RCC 7860 (cell line): ENCODE measurements at regions not wholly inside any gene's neighbourhood (a gene's known extent, or its start where the extent isn't known, plus 50 kb on each side); places are given as distances from the start of the nearest gene placed in this dataset.
"Not testable (repeated sequence)": the region's sequence is repeated elsewhere in the genome, so short reads cannot be mapped to it uniquely, and the experiment has no call there.

Experiments
- DNase-seq: peaks from one replicate; pipeline ENCODE4 v3.0.0-alpha.2; 2015; ENCODE audit warnings: low spot score
- FAIRE-seq: peaks from 2 replicates; lab custom pipeline; 2012; peaks lifted over from hg19 to GRCh38; lab: Jason Lieb, UNC

DNA sequence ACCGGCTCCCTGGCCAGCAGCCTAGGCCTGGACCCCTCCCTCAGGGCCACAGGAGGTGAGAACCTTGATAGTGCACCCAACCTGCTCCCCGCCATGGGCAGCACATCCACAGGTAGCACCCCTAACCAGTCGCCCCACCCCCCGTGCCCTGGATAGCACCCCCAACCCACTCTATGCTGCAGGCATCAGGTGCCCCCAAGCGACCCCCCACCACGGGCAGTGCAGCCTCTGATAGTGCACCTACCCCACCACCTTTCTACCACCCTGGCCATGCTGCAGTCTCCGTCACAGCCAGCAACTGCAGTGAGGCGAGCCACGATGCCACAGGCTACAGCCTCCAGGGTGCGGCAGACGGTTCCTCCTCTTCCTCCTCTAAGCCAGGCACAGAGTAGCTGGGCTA is 55.6 kb downstream of the SOWAHC start:
- FAIRE-seq (no peak), DNase-seq (no peak)

DNA sequence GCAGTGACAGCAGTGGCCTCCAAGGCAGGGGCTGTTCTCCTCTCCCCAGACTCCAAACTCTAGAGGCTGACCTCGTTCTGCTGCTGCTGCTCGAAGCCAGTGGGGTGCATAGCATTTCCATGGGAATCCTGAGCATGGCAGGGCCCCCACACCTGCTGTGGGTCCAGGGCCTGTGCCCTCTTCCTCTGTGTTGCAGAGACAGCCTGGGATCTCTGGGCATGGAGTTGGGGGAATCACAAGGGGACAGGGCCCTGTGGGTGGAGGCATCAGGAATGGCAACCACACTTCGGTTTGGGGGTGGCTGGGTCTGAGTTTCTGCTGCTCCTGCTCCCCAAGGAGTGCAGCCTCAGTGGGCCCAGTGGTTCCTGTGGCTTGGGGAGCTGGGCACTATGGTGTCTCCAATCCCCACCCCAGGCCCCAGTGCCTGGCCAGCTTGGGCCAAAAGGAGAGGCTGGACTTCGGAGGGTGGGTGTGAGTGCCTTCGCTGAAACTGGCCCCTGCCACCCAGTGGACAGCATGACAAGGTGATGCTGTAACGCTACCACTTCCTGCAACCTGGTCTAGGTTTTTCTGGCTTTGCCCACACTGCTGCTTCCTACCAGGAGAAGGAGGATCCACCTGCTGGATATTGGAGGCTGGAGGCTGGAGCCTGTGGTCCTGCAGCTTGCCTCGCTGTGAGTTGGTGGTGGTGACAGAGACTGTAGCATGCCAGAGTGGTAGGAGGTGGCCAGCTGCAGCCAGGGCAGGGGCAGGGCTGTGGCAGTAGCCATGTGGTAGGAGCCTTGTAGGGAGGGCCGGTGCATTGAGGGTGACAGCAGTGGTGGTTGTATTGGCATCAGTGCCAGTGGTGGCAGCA is 56.6 kb downstream of the SOWAHC start:
- DNase-seq (no peak), FAIRE-seq (no peak)

DNA sequence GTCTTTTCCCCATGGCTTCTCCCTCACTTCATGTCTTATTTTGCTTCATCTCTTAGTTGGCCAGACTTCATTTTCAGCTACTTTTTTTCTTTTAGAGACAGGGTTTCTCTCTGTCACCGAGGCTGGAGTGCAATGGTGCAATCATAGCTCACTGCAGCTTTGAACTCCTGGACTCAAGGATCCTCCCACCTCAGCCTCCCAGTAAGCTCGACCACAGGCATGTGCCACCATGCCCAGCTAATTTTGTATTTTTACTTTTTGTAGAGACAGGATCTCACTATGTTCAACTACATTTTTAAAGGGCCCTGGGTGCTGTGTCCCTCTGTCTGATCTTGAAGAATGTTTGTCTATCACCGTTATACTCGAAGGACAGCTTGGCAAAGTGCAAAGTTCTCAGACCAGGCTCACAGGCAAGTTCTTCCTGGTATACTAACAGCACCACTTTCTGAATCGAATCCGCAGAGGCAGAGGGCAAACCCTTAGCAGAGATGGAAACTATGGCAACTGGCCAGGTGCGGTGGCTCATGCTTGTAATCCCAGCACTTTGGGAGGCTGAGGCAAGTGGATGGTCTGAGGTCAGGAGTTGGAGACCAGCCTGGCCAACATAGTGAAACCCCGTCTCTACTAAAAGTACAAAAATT is 60.9 kb downstream of the SOWAHC start:
- no peak for DNase-seq
- FAIRE-seq: no peak

DNA sequence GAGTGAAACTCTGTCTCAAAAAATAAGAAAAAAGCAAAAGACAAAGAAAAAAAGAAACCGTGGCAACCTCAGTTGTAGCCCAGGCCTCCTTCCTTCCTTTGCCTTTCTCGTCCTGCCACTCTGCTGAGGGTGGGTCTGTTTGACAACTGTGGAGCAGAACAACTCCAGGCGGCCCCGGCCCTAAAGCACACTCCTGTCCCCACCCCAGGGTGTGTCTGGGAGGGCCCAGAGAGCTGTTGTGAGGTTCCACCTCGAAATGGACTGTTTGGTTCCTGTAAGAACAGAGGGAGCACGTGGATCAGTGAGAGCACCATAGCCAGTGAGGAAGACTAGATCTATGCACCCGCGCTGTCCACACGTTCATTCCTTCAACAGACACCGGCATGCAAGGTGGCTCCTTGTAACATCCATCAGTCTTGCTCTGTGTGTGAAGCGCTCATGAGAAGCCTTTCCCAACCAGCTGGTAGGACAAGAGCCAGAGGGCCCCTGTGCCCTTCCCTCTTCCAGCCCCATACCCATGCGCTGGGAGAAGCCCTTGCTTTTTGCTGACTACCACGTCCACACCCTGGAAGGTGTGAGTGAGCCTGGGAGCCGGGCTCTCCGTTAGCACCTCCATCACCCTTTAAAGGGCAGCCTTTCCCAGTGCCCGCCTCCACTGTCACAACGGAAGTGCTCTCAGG is 61.6 kb downstream of the SOWAHC start:
- FAIRE-seq (no peak), DNase-seq (no peak)

DNA sequence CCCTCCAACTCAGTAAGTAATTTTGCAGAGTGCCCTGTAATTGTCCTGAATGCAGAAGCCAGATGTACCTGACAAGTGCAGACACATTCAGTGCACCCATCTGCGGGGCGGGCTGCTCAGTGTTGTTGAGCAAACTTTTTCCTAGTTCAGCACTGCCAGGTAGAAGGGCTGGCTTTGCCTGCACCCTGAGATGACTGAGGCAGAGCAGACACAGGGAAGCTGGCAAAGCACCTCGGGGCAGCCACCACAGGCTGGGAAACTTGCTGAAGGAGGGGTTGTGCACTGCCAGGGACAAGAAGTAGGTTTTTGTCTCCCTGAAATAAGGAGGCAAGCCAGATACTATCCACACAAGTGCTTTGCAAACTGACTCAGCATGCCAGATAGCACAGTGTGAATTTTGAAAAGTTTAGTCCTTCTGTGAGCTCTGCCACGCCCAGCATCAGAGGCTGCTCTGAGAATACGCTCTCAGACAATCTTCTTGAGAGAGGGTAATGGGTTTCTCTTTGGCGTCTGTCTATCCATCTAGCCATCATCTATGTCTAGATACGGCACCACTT is 62.3 kb downstream of the SOWAHC start:
- DNase-seq (no peak), FAIRE-seq (no peak)

DNA sequence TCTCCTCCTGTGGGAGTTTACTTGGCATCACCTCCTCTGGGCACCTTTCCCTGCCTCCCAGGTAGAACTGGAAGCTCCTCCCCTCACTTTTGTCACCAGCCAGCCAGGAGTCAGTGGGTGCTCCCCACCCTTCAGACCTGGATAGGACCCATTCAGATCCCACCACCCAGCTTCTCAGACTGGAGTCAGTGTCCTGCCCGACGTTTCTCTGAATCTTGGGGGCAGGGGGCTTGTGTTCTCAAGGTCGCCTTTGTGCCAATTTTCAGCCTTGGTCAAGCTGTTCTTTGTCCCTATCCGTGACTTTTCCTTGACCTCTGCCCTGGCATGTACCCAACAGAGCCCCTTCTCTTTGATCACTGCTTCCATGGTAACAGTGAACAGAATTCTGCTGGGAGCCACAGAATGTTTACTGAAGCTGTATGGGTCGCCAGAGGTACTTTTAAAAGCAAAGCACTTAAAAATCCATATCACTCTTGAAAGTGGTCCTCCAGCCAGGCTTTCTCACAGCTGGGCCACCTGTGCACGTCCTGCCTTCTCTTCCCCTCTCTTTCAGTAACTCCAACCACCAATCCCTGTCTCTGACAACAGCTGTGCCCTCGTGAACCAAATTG is 63.1 kb downstream of the SOWAHC start:
- not testable (repeated sequence) for DNase-seq, FAIRE-seq

DNA sequence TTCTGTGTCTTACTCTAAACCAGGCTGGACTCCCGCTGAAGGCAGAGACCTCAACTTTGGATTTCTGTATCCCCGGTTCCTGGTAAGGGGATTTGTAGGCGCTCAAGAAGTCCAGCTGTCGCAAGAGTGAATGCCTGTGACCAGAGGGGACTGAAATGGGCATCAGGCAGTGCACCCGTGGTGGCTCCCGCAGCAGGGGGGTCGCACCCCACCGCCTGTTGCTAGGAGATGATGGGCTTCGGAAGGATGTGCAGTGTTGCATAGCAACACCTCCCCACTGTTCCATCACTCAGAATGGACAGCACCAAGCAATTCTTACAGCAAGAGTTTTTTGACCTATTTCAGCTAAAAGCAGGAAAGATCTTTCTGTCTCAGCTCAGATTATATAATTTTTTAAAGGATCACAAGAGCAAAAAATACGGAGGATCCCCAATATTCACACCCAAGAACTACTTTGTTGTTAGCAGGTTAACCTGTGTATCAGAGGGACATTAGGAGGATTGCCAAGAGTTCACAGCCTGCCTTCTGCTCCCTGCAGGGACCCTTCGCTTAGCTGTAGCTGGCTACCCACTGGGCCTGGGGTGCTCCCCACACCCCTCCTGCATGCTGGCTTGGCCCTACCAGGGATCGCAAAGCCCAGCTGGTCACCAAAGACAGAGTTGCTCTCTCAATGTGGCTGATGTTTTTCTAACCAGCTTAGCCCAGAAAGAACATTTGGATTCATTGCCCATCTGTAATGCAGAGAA is 63.8 kb downstream of the SOWAHC start:
- DNase-seq: no peak
- no peak for FAIRE-seq

DNA sequence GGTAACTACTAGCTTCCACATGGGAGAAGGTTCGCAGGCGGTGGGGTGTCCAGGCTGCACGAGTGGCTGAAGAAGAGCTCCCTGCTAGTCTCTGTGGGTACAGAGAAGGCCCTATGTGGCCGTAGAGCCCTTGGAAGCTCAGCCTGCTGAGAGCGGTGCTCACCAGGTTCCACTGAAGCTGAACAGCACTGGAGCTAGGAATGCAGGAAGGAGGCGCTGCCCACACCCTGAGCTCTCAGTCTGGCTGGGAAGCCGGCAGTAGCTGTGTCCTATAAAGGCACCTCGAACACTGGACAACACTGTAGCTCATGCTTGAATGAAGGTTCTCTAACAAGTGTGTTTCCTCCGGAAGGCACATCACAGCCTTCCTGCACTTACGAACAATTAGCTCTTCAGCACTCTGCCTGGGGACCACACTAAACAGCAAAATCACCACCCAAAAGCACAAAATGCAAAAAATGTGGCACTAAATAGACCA is 64.6 kb downstream of the SOWAHC start:
- DNase-seq, FAIRE-seq: not testable (repeated sequence)

DNA sequence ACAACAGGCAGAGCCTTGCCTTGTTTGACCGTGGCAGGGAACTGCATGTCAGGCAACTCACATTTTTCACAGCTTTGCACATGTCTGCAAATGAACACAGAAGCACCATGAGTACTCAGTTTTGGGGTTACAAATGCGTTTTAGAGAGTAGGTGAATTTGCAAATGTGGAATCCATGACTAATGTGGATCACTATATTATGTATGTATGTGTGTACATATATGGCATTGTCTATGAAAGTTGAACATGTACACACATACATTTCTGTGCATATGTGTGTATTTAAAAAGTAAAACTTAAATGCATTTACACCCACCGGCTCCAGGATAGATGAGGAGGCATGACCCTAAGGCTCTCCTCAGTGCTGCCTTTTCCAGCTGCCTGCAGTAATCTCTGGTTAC is 65.1 kb downstream of the SOWAHC start:
- FAIRE-seq: no peak
- no peak for DNase-seq

DNA sequence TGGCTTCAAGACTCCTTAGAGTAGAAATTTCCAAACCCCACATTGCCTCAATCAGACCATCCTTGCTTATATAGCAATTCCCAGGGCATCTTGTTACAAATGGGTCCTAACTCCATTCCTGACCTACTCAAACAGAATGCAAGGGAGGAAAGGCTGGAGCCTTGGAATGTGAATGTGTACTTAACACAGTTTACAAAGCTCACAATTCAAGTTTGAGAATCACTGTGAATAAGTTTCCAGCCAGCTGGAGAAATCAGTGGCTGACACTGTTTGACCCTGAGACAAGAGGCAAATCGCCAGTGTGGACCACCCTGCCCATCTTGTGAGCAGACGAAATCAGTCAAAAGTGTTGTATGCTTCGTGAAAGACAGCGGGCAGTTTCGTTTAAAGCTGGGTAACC is 65.5 kb downstream of the SOWAHC start:
- no peak for DNase-seq
- FAIRE-seq: no peak

DNA sequence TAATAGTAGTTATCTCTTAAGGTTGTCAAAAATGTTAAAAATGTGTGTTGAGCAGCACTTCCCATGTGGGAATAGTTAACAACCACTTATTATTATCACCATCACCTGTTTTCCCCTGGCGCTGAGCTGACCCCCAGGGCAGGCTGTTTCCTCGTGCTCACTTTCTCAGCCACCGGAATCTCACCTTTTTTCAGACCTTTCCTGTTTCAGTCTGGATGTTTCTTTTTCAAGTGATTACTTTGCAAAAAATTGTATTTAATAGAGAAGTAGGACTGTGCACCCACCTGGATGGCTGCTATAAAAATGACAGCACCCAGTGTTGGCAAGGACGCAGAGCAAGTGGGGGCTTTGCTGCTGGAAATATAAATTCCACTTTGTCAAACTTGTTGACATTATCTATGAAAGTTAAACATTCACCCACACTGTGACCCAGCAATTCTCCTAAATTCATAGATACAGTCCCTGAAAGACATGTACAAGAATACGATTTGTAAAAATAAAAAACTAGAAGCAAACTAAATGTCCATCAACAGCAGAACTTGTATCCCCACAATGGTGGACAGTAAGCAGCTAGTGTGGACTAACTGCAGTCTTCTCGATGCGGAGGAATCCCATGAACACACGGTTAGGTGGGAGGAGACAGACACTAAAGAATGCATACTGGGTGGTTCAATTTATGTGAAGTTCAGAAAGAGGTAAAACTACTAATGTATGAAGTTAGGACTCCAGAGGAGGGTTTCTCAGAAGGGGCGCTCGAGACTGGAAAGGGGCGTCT is 66.5 kb downstream of the SOWAHC start:
- no peak for FAIRE-seq
- no peak for DNase-seq

DNA sequence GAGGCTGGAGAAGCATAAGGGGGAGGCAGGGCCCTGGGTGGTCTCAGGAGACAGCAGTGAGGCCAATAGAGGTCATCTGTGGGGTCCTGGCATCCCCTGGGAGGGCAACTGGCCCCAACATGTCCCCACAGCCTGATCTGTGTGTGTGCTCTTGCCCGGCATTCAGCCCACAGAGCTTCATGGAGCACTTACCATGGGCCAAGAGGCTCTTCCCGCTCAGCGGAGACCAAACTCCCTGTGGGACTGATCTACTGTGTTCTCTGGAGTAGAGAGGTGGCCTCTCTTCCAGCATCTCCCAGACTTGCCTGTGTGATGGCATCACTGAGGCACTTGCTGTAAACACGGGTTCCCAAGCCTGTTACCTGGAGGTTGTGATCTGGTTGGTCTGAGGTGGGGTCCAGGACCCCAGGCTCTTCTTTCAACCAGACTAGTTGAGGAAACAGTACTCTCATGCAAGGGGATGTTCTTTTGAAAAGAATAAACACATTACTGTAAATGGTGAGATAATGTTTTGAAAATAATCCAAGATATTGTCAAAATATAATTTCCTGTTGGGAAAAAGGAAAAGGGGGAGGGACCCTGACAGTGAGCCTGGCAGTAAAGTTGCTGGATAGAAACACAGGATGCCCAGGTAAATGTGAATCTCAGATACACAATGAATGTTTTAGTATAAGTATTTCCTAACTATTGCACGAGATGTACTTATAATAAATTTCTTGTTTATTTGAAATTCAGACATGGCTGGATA is 67.6 kb downstream of the SOWAHC start:
- FAIRE-seq (no peak), DNase-seq (no peak)

DNA sequence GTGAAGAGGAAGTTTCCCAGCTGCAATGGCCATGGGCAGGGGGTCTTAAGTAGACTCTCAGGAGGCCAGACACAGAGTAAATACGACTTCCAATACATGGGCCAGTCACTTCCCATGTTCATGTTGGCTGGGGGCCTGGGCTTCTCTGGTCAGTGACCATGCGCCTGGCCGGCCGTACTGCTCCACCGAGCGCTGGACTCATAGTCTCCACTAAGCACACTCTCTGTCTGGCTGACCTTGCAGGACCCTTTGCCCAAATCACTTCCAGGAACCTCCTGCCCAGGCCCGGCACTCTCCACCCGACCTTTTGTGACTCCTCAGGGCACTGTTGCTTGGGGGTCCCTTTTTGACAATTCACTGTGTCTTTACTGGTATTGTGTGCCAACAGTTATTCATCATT is 69.3 kb downstream of the SOWAHC start:
- no peak for FAIRE-seq
- no peak for DNase-seq

DNA sequence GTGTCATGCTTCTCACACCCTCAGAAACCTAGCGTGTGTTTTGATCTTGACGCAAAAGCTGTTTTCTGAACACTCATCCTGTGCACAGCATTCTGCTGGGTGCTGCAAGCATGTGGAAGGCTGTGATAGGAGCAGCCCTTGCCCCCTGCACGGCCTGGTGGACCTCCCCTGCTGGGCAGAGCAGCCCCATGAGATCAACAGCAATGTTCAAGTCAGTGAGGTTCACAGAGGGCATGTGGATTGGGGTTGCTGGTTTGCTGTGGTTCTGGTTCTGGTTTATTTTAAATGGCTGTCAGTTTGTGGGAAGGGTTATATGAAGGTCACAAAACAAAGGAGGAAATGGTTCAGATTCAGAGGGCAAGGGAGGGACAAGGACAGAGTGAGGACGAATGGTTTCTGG is 71.3 kb downstream of the SOWAHC start:
- FAIRE-seq (no peak), DNase-seq (no peak)

DNA sequence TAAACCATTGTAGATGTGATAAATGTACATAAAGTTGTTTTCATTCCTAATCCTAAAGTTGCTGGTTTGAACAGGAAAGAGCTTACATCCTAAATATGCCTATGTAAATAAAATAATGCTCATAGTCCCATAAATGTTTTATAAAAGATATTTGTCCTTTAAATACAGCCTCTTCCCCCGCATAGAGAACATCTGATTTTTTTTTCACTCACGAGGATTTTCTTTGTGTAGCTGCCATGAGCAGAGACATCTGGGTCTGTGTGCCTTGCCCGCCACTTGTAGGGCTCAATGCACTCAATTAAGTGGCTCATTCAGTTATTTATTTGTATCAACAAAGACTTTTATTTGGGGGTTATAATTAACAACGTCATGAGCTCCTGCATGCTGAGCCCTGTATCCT is 72.8 kb downstream of the SOWAHC start:
- DNase-seq (no peak), FAIRE-seq (no peak)

DNA sequence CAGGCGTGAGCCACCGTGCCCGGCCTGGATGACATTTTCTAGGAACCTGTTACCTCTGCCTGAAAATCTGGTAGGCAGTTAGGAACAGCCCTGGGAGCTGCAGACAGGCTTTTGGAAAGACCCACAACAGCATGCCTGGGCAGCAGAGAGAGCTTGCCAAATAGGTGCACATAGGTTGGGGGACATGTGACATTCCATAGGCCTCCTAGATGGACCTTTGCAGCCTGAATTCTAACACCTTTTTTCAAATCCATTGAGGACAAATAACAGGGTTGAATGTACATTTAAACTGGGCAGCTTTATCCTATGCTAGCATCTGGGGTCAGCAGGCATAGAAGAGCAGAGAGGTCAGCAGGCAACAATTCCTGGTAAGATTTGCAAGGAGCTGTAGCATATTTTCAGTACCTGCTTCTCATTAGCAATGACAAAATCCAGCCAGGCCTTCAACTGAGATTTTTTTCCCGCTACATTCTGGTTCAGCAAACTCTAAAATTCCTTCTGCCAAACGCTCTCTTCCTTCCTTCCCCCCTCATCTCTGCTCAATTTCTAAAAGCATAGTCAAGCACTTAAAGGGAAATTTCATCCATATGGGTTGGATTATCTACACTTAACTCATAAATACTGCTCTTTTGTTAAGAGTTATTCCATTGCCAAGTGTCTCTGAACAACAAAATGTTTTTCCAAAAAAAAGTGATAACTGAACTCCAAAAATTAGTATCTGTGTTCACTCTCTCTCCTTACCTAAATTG is 75.2 kb downstream of the SOWAHC start:
- DNase-seq: no peak
- FAIRE-seq: no peak

DNA sequence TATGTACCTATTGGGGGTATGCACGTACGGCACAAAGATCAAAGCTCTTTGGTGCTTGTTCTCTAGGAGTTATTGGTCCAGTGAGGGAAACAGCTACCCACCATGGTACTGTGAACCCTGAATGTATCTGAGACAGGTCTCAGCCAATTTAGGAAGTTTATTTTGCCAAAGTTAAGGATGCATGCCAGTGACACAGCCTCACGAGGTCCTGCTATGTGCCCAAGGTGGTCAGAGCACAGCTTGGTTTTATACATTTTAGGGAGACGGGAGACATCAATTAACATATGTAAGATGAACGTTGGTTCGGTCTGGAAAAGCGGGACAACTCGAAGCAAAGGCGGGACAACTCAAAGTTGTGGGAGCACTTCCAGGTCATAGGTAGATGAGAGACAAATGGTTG is 75.8 kb downstream of the SOWAHC start:
- DNase-seq (no peak), FAIRE-seq (no peak)

DNA sequence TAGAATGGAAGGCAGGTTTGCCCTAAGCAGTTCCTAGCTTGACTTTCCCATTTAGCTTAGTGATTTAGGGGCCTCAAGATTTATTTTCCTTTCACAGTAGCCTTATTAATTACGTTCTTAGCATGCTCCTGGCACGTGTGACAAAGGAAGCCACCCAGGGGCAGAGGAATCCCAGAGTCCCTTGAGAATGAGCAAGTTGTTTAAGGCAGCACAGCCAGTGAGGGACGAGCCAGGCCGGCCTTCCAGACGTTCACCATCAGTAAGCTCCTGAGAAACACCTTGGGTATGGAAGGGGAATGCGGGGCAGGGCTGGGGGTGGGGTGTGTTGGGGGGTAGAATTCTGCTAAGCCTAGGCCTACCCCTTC is 76.3 kb downstream of the SOWAHC start:
- FAIRE-seq (no peak), DNase-seq (no peak)
